GM12892 (cell line): ENCODE measurements at regions not wholly inside any gene's neighbourhood (a gene's known extent, or its start where the extent isn't known, plus 50 kb on each side); places are given as distances from the start of the nearest gene placed in this dataset.

ENCODE experiments used
- POLR2A ChIP-seq: IDR thresholded peaks from 2 replicates; pipeline ENCODE4 v1.6.1; 2011; ENCODE audit warnings: low read depth, low read length, control low read depth
- POLR2AphosphoS5 ChIP-seq: IDR thresholded peaks from 2 replicates; pipeline ENCODE4 v1.6.1; 2011; ENCODE audit warnings: low read depth, low read length, control low read depth

- TF ChIP-seq POLR2AphosphoS5, result no peak
- no peak for TF ChIP-seq POLR2A
These were observed 100.8 kb upstream of the PITX1 start for GRCh38 chr5:135134691-135135381.
